HG03469 (cell line): ENCODE measurements at regions not wholly inside any gene's neighbourhood (a gene's known extent, or its start where the extent isn't known, plus 50 kb on each side); places are given as distances from the start of the nearest gene placed in this dataset.

Experiments
- ATAC-seq: cut with Tn5 transposase; IDR thresholded peaks from one replicate; pipeline ENCODE4 v1.9.1; 2021; ENCODE audit warnings: mild to moderate bottlenecking, moderate library complexity, moderate number of reproducible peaks; ENCODE audit not compliant: unreplicated experiment

DNA sequence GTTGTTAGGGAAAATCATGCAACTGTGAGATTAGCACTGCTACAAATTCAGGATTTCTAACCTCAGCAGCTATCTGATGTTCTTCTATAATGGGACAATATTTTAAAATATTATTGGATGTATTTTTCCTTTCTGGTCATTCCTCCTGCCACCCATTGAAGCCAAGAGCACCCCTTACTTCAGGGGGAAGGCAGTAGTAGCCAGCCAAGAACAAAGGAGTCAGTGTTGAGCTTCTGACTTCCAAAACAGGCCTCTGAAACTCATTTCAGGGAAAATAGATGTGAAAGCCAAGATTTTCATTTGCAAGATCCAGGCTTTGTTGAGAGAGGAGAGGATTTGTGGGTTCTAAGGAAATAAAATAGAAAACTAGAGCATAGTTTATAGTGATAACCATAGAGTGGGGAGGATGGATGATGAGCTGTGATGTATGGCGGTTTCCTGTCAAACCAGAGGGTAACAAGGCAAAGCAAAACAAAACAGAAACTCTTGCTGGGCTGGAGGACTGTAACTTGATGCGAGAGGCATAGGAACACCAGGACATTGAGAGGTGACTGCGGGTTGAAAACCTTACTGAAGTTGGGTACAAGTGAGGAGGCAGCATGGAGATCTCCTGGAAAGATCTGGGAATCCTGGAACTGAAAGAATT is 173.7 kb upstream of the LEF1 start:
- no peak for ATAC-seq

GRCh38 chr4:108337923-108338322 is 169.2 kb upstream of the LEF1 start:
- ATAC-seq, result no peak

- ATAC-seq, result no peak
Observed at GRCh38 chr4:108336076-108336475, 167.3 kb upstream of the LEF1 start.

DNA sequence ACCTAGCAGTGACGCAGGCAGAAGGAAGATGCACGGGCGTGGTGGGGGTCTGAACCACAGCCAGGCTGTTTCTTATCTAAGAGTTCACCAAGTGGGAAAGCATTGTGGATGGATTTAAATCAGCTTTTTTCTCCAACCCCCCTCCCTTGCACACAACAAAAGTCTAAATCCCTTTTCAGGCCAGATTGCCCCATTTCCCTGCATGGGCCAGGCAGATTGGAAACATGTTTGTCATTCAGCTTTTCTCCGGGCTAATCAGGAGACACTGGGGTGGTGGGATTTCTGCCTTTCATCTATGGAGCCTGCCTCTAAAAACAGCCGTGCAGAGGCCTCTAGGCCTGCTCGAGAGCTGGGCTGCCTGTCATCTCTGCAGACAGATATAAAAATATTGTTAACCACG is 166.3 kb upstream of the LEF1 start:
- no peak for ATAC-seq

DNA sequence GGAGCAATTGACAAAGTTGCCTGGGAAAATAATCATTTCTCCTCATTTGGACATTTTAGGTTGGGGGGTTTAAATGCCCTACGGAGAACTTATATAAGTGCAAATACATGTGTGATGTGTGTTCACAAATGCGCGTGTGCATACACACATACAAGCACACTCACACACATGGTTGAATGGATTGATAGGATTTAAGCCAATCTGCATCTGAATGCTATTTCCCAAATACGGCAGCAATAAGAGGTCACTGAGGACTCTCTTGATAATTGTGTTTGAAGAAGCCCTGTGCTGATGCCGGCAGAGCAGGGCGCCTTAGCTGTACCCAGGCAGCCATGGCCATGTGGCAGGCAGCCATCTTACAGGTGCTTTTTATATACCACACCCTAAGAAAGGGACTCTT is 165.3 kb upstream of the LEF1 start:
- no peak for ATAC-seq

DNA sequence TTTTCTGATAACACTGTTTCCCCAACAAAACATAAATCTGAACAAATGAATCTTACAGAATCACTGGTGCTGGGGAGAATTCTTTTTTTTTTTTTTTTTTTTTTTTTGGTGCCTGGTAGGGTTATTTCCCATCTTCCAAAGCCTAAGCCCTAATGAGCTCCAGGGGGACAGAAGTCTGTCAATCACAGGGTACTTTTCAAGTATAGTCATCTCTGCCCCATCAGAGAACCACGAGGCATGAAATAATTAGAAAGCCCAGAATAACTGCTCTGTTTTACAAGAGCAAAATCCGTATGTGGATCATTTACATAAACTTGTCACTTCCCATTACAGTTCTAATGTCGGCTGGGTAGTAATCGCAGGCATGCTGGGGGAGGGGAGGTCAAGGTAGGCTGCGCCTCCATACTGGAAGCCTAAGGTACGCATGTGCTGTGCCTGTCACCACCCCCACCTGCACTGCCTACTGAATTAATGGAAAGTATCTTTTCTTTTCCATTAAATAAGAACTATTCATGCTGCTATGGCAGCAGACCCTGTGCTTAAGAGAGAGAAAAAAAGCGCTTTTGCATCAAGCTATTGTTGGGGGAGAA is 164.7 kb upstream of the LEF1 start:
- no peak for ATAC-seq

DNA sequence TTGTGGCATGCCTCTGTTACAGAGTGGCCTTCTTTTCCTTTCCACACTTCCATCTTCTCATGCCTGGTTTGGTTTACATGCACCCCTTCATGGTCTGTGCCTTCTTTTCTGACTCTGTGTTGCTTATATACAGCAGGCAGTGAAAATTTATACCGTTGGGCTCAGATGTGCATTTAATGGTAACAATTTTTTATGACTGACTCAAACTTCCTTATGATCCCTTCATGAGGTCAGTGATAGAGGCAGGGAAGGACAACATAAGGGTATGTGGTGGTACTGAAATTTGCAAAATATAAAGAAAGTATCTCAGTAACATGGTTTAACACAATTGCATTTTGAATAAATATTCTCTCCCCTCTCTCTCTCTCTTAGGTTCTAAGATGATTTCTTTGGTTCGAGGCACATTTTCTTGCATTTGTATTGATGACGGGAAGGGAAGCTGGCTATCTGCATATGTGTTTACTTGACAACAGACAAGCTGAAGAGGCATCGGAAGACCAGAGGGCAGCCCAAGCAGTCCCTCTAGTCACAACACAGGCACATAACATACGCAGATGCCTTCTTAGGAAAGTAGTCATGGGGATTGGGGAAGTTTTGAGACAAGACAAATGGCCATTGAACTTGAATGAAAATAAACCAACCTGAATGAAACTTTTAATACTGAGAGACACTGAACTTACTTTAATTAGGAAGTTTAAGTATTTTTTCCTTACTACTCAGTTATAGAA is 163.3 kb upstream of the LEF1 start:
- ATAC-seq, result no peak

GRCh38 chr4:108328383-108328732 is 159.6 kb upstream of the LEF1 start:
- no peak for ATAC-seq

- no peak for ATAC-seq
Observed at GRCh38 chr4:108327642-108328382, 159.1 kb upstream of the LEF1 start.

DNA sequence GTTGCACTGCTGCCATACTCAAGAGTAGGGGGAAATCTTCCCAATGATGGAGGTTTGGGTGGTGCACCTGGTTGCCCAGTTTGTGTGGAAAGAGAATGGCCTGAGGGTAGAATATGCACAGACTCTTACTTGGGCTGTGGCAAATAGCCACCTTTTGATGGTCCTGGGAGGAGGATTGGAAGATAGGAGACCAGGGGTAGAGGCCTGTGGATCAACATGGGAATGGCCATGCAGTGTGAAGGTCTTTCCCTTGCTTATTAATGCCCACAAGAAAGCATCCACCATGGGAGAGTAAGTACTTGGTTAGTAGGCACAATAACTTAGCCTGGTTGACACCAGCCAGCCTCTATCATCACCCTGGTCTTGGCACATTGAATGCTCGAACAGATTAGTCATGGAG is 156.8 kb upstream of the LEF1 start:
- no peak for ATAC-seq

DNA sequence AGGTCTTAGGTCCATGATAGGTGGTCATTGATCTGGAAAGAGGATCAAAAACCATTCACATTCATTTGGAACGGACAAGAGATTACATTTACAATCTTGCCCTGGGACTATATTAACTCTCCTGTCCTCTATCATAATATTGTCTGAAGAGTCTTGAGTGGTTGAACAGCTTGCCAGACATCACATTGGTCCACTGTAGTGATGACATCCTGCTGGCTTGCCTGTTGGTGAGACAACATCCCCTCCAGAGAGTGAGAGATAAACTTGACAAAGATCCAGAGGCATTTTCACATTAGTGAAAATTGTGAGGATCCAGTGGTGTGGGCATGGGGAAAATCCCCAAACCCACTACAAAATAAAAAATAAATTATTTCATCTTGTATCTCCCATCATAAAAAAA is 155.7 kb upstream of the LEF1 start:
- ATAC-seq, result no peak

DNA sequence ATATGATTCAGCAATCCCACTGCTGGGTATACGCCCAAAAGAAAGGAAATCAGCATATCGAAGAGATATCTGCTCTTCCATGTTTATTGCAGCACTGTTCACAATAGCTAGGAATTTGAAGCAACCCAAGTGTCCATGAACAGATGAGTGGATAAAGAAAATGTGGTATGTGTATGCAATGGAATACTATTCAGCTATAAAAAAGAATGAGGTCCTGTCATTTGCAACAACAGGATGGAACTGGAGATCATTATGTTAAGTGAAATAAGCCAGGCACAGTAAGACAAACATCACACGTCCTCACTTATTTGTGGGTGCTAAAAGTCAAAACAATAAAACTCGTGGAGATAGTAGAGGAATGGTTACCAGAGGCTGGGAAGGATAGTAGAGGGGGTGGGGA is 153.8 kb upstream of the LEF1 start:
- no peak for ATAC-seq

DNA sequence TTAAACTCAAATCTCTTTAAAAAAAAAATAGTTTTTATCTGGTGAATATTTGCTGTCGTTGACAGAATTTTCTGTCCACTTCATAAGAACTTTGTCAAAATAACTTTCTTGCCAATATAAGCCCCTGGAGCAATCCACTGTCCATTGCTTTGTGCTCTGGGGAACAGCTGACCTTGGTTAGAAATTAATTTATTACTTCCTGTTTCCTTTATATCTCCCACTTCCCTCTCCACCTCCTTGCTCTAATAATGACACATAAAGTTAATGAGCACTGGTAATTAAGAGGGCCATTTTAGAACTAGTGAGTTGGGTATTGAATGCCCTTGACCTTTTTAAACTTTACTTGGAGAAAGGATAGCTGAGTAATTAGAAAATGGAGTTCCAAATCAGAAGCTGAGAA is 151.3 kb upstream of the LEF1 start:
- ATAC-seq, result no peak

DNA sequence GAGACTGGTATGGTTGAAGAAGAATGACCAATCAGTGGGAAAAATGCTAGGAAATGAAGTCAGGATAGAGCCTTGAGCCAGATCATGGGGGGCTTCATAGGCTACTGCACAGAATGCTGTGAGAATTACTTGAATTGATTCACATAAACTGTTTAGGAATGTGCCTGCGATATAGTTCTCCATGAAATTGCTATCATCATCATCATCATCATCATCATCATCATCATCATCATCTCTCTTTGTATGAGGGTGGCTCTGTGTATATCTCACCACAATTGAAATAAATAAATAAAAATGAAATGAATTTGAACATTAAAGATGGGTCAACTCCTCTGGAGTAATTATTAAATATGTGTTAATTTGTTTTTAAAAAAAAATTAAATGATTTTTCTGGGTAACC is 148.6 kb upstream of the LEF1 start:
- ATAC-seq, result no peak

DNA sequence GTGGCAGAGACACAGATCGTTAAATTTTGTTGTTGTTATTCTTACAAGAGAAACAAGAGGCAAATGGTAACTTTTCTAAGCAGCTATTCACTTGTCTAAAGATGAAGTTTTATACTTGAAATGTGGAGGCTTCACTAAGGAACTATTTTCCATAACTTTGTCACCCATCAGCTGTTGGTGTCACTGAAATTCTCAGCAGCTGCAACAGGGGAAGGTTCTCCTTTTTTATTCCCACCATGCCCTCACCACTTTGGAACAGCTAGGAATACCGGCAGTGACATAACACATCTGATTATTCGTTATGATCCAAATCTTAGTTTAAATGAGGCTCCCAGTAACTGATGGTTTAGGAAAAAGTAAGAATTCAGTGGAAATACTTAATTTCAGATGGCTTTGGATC is 147.0 kb upstream of the LEF1 start:
- ATAC-seq, result no peak

GRCh38 chr4:108314900-108315589 is 146.3 kb upstream of the LEF1 start:
- ATAC-seq, result no peak

DNA sequence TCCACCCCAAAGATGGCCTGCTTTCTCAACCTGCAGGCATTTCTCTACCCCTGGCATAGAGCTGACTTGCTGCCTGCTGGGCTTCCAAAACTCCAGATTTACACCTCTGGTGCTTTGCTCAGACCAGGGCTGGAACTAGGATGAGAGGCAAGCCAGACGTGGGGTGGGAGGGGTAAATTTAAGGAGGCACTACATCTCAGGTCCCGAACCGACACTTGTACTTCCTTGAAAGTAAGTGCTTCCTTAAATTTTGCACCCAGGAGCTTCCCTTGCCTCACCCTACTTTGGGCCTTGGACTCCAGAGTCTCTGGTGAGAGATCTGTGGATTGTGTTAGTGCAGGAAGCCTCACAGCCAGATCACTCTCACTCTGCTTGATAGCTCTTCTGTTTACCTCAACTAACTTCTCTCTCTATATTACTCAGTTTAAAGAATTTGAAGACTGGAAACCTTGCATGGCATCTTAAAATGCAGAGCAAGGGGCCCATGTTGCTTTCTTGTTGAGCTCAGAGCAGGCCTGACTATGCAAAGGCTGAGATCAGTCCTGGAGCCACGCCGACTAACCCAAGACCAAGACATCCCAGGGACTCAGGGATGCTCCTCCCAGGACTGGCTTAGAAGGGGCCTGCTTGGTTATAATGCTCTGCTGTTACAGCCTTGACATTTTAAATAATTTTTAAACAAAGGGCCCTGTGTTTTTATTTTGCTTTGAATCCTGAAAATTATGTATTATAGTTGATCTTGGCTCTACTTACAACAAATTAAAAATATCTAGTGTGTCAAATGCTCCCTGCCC is 145.0 kb upstream of the LEF1 start:
- ATAC-seq, result no peak

DNA sequence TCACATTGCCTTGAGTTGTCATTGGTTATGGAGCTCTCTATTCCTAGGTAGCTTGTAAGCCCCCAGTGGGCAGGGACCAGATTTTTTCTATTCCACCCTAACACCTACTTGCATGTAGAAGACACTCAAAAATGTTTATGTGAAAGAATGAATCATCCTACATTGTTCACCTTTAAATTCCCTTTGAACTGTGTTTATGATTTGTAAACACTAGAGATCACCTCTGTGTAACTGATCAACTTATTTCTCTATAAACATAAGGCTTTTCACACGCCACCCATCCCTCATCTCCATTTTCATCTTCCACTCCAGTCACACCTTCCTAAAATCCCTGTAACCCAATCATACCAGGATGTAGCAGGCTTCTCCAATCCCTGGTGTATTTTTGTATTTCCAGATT is 142.6 kb upstream of the LEF1 start:
- ATAC-seq, result no peak

GRCh38 chr4:108303488-108304177 is 134.9 kb upstream of the LEF1 start:
- ATAC-seq, result no peak
